Stomach (tissue), 8 donors: ENCODE measurements at regions not wholly inside any gene's neighbourhood (a gene's known extent, or its start where the extent isn't known, plus 50 kb on each side); places are given as distances from the start of the nearest gene placed in this dataset.
"Not testable (repeated sequence)": the region's sequence is repeated elsewhere in the genome, so short reads cannot be mapped to it uniquely, and the experiment has no call there.

ENCODE experiments used
- DNase-seq, 2 donors: peaks; one replicate each; pipeline versions ENCODE4 v3.0.0 to v3.0.0-alpha.2; 2013 to 2019
- H3K27ac ChIP-seq, 5 donors: fragments of 200-600 bp in 4 of 5; sonication (generic) in 4 of 5; one replicate each; pipeline ENCODE4 v1.5.1; 2013 to 2019; ENCODE audit warnings: mild to moderate bottlenecking in 1 of 5, moderate library complexity in 1 of 5
- H3K27me3 ChIP-seq, 3 donors: fragments of 200-600 bp; sonication (generic); one replicate each; pipeline ENCODE4 v1.5.1; 2017 to 2019; ENCODE audit warnings: mixed run types in 1 of 3
- H3K36me3 ChIP-seq, 4 donors: fragments of 200-600 bp; sonication (generic); 1 replicate in 3 of 4; 2 replicates in 1 of 4; pipeline ENCODE4 v1.5.1; 2016 to 2019
- H3K4me1 ChIP-seq, 4 donors: fragments of 200-600 bp; sonication (generic); one replicate each; pipeline ENCODE4 v1.5.1; 2016 to 2019
- H3K4me3 ChIP-seq, 4 donors: fragments of 200-600 bp; sonication (generic) in 3 of 4; one replicate each; pipeline ENCODE4 v1.5.1; 2016 to 2019; ENCODE audit warnings: mild to moderate bottlenecking in 1 of 4
- H3K9me3 ChIP-seq, 4 donors: fragments of 200-600 bp; sonication (generic); one replicate each; pipeline ENCODE4 v1.5.1; 2016 to 2019
- EP300 ChIP-seq: sonication (generic); formaldehyde crosslinking; IDR thresholded peaks from one replicate; pipeline ENCODE4 v1.6.1; 2017; ENCODE audit warnings: antibody characterized with exemption
- POLR2A ChIP-seq, 4 donors: fragments of 450-650 bp; IDR thresholded peaks; one replicate each; pipeline ENCODE4 v1.6.1; 2016; ENCODE audit warnings: antibody characterized with exemption in 4 of 4, control low read depth in 2 of 4, mild to moderate bottlenecking in 1 of 4, moderate library complexity in 1 of 4
- POLR2AphosphoS5 ChIP-seq, 3 donors: sonication (generic); formaldehyde crosslinking; IDR thresholded peaks; one replicate each; pipeline ENCODE4 v1.6.1; 2016; ENCODE audit warnings: antibody characterized with exemption in 3 of 3
- WGBS, 5 donors: extraction: QIAGEN DNeasy Blood & Tissue Kit in 3 of 5; methylation state at CpG; one replicate each; pipeline versions ENCODE4 v1.1.5 to v1.1.7; 2013 to 2018; 5-methylcytosine and 5-hydroxymethylcytosine counted together
- intact Hi-C: fragments of 100-400 bp; cut with DNase I; formaldehyde crosslinking; loops from one replicate; pipeline ENCODE4 v1.15.1; 2023; ENCODE audit warnings: low total_unique reads
- TF ChIP-seq, protein P1 (sequence below), 7 experiments: fragments of 450-650 bp in 4 of 7; fragments of 200-600 bp in 3 of 7; sonication (generic) in 3 of 7; IDR thresholded peaks; one replicate each; pipeline ENCODE4 v1.5.1; 2016 to 2019; ENCODE audit warnings: antibody characterized with exemption in 7 of 7, control low read depth in 2 of 7, mild to moderate bottlenecking in 1 of 7
- donor health status: healthy with polysubstance abuse.
- donor health status: Bipolar disorder and iron deficiency.
- donor health status: healthy.

DNA sequence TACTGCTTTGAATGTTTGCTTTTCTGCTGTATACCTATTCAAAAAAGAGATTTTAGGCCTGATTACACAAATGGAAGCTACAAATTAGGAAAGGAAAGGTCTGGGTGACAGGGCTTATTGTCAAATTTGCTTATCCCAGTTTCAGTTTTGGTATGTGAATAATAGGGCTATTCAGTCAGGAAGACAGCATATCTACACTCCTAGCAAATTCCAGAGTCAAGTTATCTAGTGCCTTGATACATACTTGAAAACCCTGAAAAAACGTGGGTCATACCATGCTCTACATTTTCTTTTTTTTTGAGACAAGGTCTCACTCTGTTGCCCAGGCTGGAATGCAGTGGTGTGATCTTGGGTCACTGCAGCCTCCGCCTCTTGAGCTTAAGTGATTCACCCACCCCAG lies 59.2 kb upstream of the CCDC180 start:
- intact Hi-C loops, H3K27me3 ChIP-seq, H3K27ac ChIP-seq, H3K4me1 ChIP-seq, H3K9me3 ChIP-seq, DNase-seq, H3K4me3 ChIP-seq: not testable (repeated sequence)
- peaks cover 0 to 11% (median 7%) of the 10 kb centered on the region in 4 donors for H3K36me3 ChIP-seq
- WGBS, 5 donors = 57 to 68% (median 64%) methylated on average over 2 of the region's 2 CpGs

GRCh38 chr9:97243606-97244005 lies 63.9 kb upstream of the CCDC180 start:
- Histone ChIP-seq H3K36me3 (peaks cover 0 to 6% (median 4%) of the 10 kb centered on the region in 4 donors), H3K4me1 (peaks cover 0 to 14% (median 5%) of the 10 kb centered on the region in 4 donors), H3K9me3 (no peaks in the 10 kb centered on the region), H3K27ac (no peak overlapping the region), H3K4me3 (no peak overlapping the region), H3K27me3 (no peaks in the 10 kb centered on the region)
- TF ChIP-seq, protein P1, sequence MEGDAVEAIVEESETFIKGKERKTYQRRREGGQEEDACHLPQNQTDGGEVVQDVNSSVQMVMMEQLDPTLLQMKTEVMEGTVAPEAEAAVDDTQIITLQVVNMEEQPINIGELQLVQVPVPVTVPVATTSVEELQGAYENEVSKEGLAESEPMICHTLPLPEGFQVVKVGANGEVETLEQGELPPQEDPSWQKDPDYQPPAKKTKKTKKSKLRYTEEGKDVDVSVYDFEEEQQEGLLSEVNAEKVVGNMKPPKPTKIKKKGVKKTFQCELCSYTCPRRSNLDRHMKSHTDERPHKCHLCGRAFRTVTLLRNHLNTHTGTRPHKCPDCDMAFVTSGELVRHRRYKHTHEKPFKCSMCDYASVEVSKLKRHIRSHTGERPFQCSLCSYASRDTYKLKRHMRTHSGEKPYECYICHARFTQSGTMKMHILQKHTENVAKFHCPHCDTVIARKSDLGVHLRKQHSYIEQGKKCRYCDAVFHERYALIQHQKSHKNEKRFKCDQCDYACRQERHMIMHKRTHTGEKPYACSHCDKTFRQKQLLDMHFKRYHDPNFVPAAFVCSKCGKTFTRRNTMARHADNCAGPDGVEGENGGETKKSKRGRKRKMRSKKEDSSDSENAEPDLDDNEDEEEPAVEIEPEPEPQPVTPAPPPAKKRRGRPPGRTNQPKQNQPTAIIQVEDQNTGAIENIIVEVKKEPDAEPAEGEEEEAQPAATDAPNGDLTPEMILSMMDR (IDR thresholded peaks at IDR 0.05) = no peak
- TF ChIP-seq POLR2A (IDR thresholded peaks at IDR 0.05) (no peak), EP300 (no peak), POLR2AphosphoS5 (IDR thresholded peaks at IDR 0.05) (no peak)
- 84 to 99% (median 94%) methylated on average over 4 of the region's 4 CpGs for WGBS, 5 donors
- DNase-seq = no peak
- intact Hi-C loops = no loop called here

DNA sequence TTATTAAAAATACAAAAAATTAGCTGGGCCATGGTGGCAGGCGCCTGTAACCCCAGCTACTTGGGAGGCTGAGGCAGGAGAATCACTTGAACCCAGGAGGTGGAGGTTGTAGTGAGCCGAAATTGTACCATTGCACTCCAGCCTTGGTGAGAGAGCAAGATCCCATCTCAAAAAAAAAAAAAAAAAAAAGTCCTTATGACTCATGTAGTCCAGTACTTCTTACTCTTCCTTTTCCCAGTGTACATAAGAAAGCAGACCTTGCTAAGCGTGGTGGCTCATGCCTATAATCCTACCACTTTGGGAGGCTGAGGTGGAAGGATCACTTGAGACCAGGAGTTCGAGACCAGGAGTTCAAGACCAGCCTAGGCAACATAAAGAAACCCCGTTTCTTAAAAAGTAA lies 66.0 kb upstream of the CCDC180 start:
- peaks cover 0 to 20% (median 13%) of the 10 kb centered on the region in 4 donors for H3K4me1 ChIP-seq
- H3K27me3 ChIP-seq, H3K36me3 ChIP-seq, intact Hi-C loops, H3K27ac ChIP-seq, DNase-seq, H3K9me3 ChIP-seq, H3K4me3 ChIP-seq: not testable (repeated sequence)
- WGBS, 5 donors = 88 to 96% (median 92%) methylated on average over 5 of the region's 5 CpGs

- H3K36me3 ChIP-seq = no peaks in the 10 kb centered on the region
- peak overlapping the region; percentile 53 to 88 (median 76) for H3K27ac ChIP-seq
- H3K4me3 ChIP-seq = peak overlapping the region; percentile 59 to 78 (median 60)
- intact Hi-C loops = no loop called here
- no peaks in the 10 kb centered on the region for H3K27me3 ChIP-seq
- 1 to 4% (median 2%) methylated on average over 29 to 58 of the region's 58 CpGs for WGBS, 5 donors
- peak; percentile 32 to 84 (median 70) for TF ChIP-seq POLR2AphosphoS5 (IDR thresholded peaks at IDR 0.05)
- TF ChIP-seq POLR2A (IDR thresholded peaks at IDR 0.05) = no peak
- no peaks in the 10 kb centered on the region for H3K9me3 ChIP-seq
- peaks cover 0 to 20% (median 13%) of the 10 kb centered on the region in 4 donors for H3K4me1 ChIP-seq
- DNase-seq = peak; percentile 76 to 94
These were observed 69.2 kb upstream of the CCDC180 start for GRCh38 chr9:97237951-97238889.

DNA sequence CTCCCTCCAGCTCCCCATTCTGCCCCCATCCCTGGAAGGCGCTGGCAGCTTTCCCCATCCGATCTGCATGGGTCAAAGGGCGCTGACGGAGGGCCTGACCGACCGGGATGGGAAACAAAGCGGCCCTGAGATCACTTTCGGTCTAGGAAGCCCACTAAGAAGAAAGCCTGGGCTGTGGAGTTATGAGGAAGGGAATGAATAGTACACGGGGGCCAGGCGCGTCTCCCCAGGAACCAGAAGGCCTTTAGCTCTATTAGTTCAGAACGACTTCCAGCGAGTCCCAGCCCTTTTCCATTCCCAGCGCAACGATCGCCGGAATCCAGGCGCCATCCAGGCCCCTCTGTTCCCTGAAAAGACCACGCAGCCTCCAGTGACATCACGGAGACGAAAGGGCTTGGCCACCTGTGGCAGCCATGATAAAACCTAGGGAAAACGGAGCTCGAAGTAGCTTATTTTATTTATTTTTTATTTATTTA lies 70.1 kb upstream of the CCDC180 start:
- peak in 1 of 2 donors; percentile 15 for DNase-seq
- TF ChIP-seq POLR2A (IDR thresholded peaks at IDR 0.05) (no peak), EP300 (no peak), POLR2AphosphoS5 (IDR thresholded peaks at IDR 0.05) (no peak)
- TF ChIP-seq, protein P1 (IDR thresholded peaks at IDR 0.05) = no peak
- peaks cover 0 to 6% (median 0%) of the 10 kb centered on the region in 4 donors for H3K9me3 ChIP-seq
- no peaks in the 10 kb centered on the region for H3K27me3 ChIP-seq
- peaks cover 0 to 20% (median 13%) of the 10 kb centered on the region in 4 donors for H3K4me1 ChIP-seq
- intact Hi-C loops = no loop called here
- 51 to 82% (median 69%) methylated on average over 17 to 23 of the region's 23 CpGs for WGBS, 5 donors
- H3K27ac ChIP-seq = peak overlapping the region in 2 of 5 donors; percentile 76 to 83
- H3K4me3 ChIP-seq = peak overlapping the region; percentile 59 to 78 (median 60)
- H3K36me3 ChIP-seq = no peaks in the 10 kb centered on the region

- whole genome bisulfite sequencing, 5 donors = 90 to 100% (median 95%) methylated on average over 2 of the region's 2 CpGs
These were observed 74.5 kb upstream of the CCDC180 start for GRCh38 chr9:97233009-97233400.

DNA sequence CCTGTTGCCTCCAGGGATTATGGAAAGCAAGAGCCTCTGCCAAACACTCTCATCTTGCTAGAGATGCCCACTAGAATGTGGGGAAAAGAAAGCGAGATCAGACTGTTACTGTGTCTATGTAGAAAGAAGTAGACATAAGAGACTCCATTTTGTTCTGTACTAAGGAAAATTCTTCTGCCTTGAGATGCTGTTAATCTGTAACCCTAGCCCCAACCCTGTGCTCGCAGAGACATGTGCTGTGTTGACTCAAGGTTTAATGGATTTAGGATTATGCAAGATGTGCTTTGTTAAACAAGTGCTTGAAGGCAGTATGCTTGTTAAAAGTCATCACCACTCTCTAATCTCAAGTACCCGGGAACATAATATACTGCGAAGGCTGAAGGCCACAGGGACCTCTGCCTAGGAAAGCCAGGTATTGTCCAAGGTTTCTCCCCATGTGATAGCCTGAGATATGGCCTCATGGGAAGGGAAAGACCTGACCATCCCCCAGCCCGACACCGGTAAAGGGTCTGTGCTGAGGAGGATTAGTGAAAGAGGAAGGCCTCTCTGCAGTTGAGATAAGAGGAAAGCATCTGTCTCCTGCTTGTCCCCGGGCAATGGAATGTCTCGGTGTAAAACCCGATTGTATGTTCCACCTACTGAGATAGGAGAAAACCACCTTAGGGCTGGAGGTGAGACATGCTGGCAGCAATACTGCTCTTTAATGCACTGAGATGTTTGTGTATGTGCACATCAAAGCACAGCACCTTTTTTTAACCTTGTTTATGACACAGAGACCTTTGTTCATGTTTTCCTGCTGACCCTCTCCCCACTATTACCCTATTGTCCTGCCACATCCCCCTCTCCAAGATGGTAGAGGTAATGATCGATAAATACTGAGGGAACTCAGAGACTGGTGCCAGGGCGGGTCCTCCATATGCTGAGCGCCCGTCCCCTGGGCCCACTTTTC lies 75.1 kb upstream of the CCDC180 start:
- WGBS, 5 donors = 62 to 79% (median 71%) methylated on average over 13 of the region's 13 CpGs
- intact Hi-C loops, H3K27ac ChIP-seq, H3K27me3 ChIP-seq, DNase-seq, H3K9me3 ChIP-seq, H3K36me3 ChIP-seq, H3K4me1 ChIP-seq, H3K4me3 ChIP-seq: not testable (repeated sequence)

More at GRCh38 chr9:97233009-97233400, 74.5 kb upstream of the CCDC180 start:
- H3K9me3 ChIP-seq, H3K36me3 ChIP-seq, DNase-seq, H3K4me1 ChIP-seq, H3K27ac ChIP-seq, H3K4me3 ChIP-seq, H3K27me3 ChIP-seq, intact Hi-C loops: not testable (repeated sequence)

- H3K4me3 ChIP-seq, intact Hi-C loops, H3K27ac ChIP-seq, H3K9me3 ChIP-seq, H3K36me3 ChIP-seq: not testable (repeated sequence)
- Histone ChIP-seq H3K27me3 (peaks cover 0 to 67% (median 36%) of the 10 kb centered on the region in 3 donors), H3K4me1 (peaks cover 18 to 21% (median 18%) of the 10 kb centered on the region in 4 donors)
- 4 to 16% (median 8%) methylated on average over 8 to 21 of the region's 21 CpGs for WGBS, 5 donors
- DNase-seq = peak; percentile 17 to 31
These were observed 85.1 kb upstream of the CCDC180 start for GRCh38 chr9:97222393-97222792.
